Neuronal stem cell (in vitro differentiated cells): ENCODE measurements at regions not wholly inside any gene's neighbourhood (a gene's known extent, or its start where the extent isn't known, plus 50 kb on each side); places are given as distances from the start of the nearest gene placed in this dataset.
"Not testable (repeated sequence)": the region's sequence is repeated elsewhere in the genome, so short reads cannot be mapped to it uniquely, and the experiment has no call there.

Source experiments
- DNase-seq: peaks from one replicate; pipeline ENCODE4 v3.0.0-alpha.2; 2013; ENCODE audit warnings: low spot score
- H2AFZ ChIP-seq: one replicate; pipeline ENCODE4 v1.6.1; 2013; ENCODE audit warnings: mild to moderate bottlenecking, low read length, inconsistent platforms
- H2AK5ac ChIP-seq: 2 replicates; pipeline ENCODE4 v1.6.1; 2013; ENCODE audit warnings: low read depth, mild to moderate bottlenecking, inconsistent platforms, low read length, moderate library complexity, mixed read lengths
- H2BK120ac ChIP-seq: 2 replicates; pipeline ENCODE4 v1.6.1; 2013; ENCODE audit warnings: low read depth, mild to moderate bottlenecking, inconsistent platforms, low read length, moderate library complexity, mixed read lengths
- H2BK12ac ChIP-seq: one replicate; pipeline ENCODE4 v1.6.1; 2013; ENCODE audit warnings: low read length, inconsistent platforms
- H2BK15ac ChIP-seq: 2 replicates; pipeline ENCODE4 v1.6.1; 2013; ENCODE audit warnings: mild to moderate bottlenecking, low read length, inconsistent platforms, mixed read lengths
- H2BK5ac ChIP-seq: one replicate; pipeline ENCODE4 v1.6.1; 2013; ENCODE audit warnings: inconsistent platforms, mild to moderate bottlenecking, low read length, moderate library complexity
- H3K14ac ChIP-seq: one replicate; pipeline ENCODE4 v1.6.1; 2013; ENCODE audit warnings: low read length, inconsistent platforms
- H3K18ac ChIP-seq: 2 replicates; pipeline ENCODE4 v1.6.1; 2013; ENCODE audit warnings: low read length, inconsistent platforms
- H3K23ac ChIP-seq: 2 replicates; pipeline ENCODE4 v1.6.1; 2013; ENCODE audit warnings: low read depth, mild to moderate bottlenecking, mixed read lengths, low read length, inconsistent platforms; ENCODE audit not compliant: poor library complexity
- H3K27ac ChIP-seq: replicated peaks from 3 replicates; pipeline ENCODE4 v1.5.1; 2013; ENCODE audit warnings: low read length, inconsistent platforms
- H3K27me3 ChIP-seq, 3 experiments: 2 replicates each; pipeline ENCODE4 v1.6.1; 2013; ENCODE audit warnings: low read length in 3 of 3, mild to moderate bottlenecking in 2 of 3, inconsistent platforms in 1 of 3, low read depth in 1 of 3, mixed read lengths in 1 of 3, moderate library complexity in 1 of 3; ENCODE audit not compliant: control insufficient read depth in 3 of 3, insufficient read depth in 3 of 3
- H3K36me3 ChIP-seq, 2 donors: replicated peaks in 1 of 2; 2 replicates each; pipeline ENCODE4 v1.6.1; 2013; ENCODE audit warnings: low read length in 2 of 2; ENCODE audit not compliant: control insufficient read depth in 2 of 2, insufficient read depth in 2 of 2
- H3K4ac ChIP-seq: 2 replicates; pipeline ENCODE4 v1.6.1; 2013; ENCODE audit warnings: inconsistent platforms, mild to moderate bottlenecking, low read length, moderate library complexity
- H3K4me1 ChIP-seq, 2 donors: 1 replicate in 1 of 2; 2 replicates in 1 of 2; pipeline ENCODE4 v1.6.1; 2013; ENCODE audit warnings: low read length in 2 of 2, low read depth in 1 of 2; ENCODE audit not compliant: control insufficient read depth in 2 of 2, insufficient read depth in 1 of 2
- H3K4me2 ChIP-seq: one replicate; pipeline ENCODE4 v1.6.1; 2013; ENCODE audit warnings: mild to moderate bottlenecking, low read length, inconsistent platforms; ENCODE audit not compliant: insufficient read depth, poor library complexity, severe bottlenecking
- H3K4me3 ChIP-seq, 2 donors: 2 replicates each; pipeline ENCODE4 v1.5.1; 2013; ENCODE audit warnings: low read length in 2 of 2, mild to moderate bottlenecking in 2 of 2, inconsistent platforms in 1 of 2, moderate library complexity in 1 of 2
- H3K79me1 ChIP-seq: one replicate; pipeline ENCODE4 v1.6.1; 2013; ENCODE audit warnings: low read depth, mild to moderate bottlenecking, inconsistent platforms, low read length, moderate library complexity
- H3K9ac ChIP-seq: one replicate; pipeline ENCODE4 v1.6.1; 2013; ENCODE audit warnings: mild to moderate bottlenecking, low read depth, low read length, inconsistent platforms; ENCODE audit not compliant: poor library complexity
- H3K9me3 ChIP-seq, 2 donors: replicated peaks in 1 of 2; 2 replicates each; pipeline versions ENCODE3 to v1.6.1; 2013; ENCODE audit warnings: low read length in 2 of 2, mild to moderate bottlenecking in 2 of 2, inconsistent platforms in 1 of 2, low read depth in 1 of 2, mixed read lengths in 1 of 2, moderate library complexity in 1 of 2; ENCODE audit not compliant: control insufficient read depth in 2 of 2, insufficient read depth in 1 of 2
- H4K8ac ChIP-seq: one replicate; pipeline ENCODE4 v1.6.1; 2013; ENCODE audit warnings: low read depth, mild to moderate bottlenecking, inconsistent platforms, low read length, moderate library complexity
- H4K91ac ChIP-seq: one replicate; pipeline ENCODE4 v1.6.1; 2013; ENCODE audit warnings: low read length, low read depth, mild to moderate bottlenecking, inconsistent platforms; ENCODE audit not compliant: poor library complexity
- WGBS, 2 donors: extraction: QIAGEN DNeasy Blood & Tissue Kit; methylation state at CpG; one replicate each; pipeline ENCODE4 v1.1.7; 2013; ENCODE audit warnings: missing lambda C conversion rate in 2 of 2, mixed read lengths in 1 of 2; ENCODE audit not compliant: insufficient read length in 2 of 2, insufficient replicate concordance in 1 of 2; ENCODE audit errors: extremely low coverage in 2 of 2; 5-methylcytosine and 5-hydroxymethylcytosine counted together

GRCh38 chr10:46197050-46197449 is 89.7 kb upstream of the ANTXRL start:
- Histone ChIP-seq H2AFZ (no peak overlapping the region), H3K4ac (no peak overlapping the region)
- no CpG with 5 or more reads among the region's 3 CpGs for WGBS, 2 donors

GRCh38 chr10:46198516-46198915 is 88.3 kb upstream of the ANTXRL start:
- no peak overlapping the region for H4K8ac ChIP-seq

More at GRCh38 chr10:46197050-46197449, 89.7 kb upstream of the ANTXRL start:
- Histone ChIP-seq H3K23ac (no peak overlapping the region), H3K4me3 (no peak overlapping the region), H3K27me3 (no peaks in the 10 kb centered on the region), H3K36me3 (no peaks in the 10 kb centered on the region), H2BK12ac (no peak overlapping the region), H2AK5ac (no peak overlapping the region), H2BK120ac (no peak overlapping the region), H3K18ac (no peak overlapping the region), H3K14ac (no peak overlapping the region), H4K91ac (no peak overlapping the region), H3K79me1 (no peaks in the 10 kb centered on the region), H3K9me3 (no peaks in the 10 kb centered on the region), H2BK5ac (no peak overlapping the region), H2BK15ac (no peak overlapping the region), H3K4me1 (no peaks in the 10 kb centered on the region), H3K27ac (no peak overlapping the region), H4K8ac (no peak overlapping the region), H3K9ac (no peak overlapping the region), H3K4me2 (no peak overlapping the region)
- no peak for DNase-seq

GRCh38 chr10:46202405-46202804 is 84.4 kb upstream of the ANTXRL start:
- not testable (repeated sequence) for H2BK12ac ChIP-seq, H3K14ac ChIP-seq, H3K79me1 ChIP-seq, H3K27me3 ChIP-seq, H4K8ac ChIP-seq, DNase-seq, H3K23ac ChIP-seq, H2BK120ac ChIP-seq, H2BK5ac ChIP-seq, H3K27ac ChIP-seq, H3K18ac ChIP-seq, H3K9ac ChIP-seq, H2AK5ac ChIP-seq, H3K4me2 ChIP-seq, H3K9me3 ChIP-seq, H3K4ac ChIP-seq, H2AFZ ChIP-seq, H3K4me1 ChIP-seq, H4K91ac ChIP-seq, H2BK15ac ChIP-seq, H3K36me3 ChIP-seq, H3K4me3 ChIP-seq
- no CpG with 5 or more reads among the region's 1 CpG for WGBS, 2 donors

More at GRCh38 chr10:46198516-46198915, 88.3 kb upstream of the ANTXRL start:
- no peaks in the 10 kb centered on the region for H3K4me1 ChIP-seq
- no peak overlapping the region for H3K27ac ChIP-seq
- H3K36me3 ChIP-seq = no peaks in the 10 kb centered on the region
- no peak overlapping the region for H3K23ac ChIP-seq
- H3K4ac ChIP-seq = no peak overlapping the region
- no peak overlapping the region for H2BK5ac ChIP-seq
- H2BK12ac ChIP-seq = no peak overlapping the region
- H3K27me3 ChIP-seq = no peaks in the 10 kb centered on the region
- H3K9ac ChIP-seq = no peak overlapping the region
- no peak overlapping the region for H3K18ac ChIP-seq
- no peak overlapping the region for H2AK5ac ChIP-seq
- no peaks in the 10 kb centered on the region for H3K79me1 ChIP-seq
- H2AFZ ChIP-seq = no peak overlapping the region
- no peak overlapping the region for H3K4me3 ChIP-seq
- H4K91ac ChIP-seq = no peak overlapping the region
- H3K4me2 ChIP-seq = no peak overlapping the region
- DNase-seq = no peak
- no peaks in the 10 kb centered on the region for H3K9me3 ChIP-seq
- no peak overlapping the region for H2BK15ac ChIP-seq
- H3K14ac ChIP-seq = no peak overlapping the region
- H2BK120ac ChIP-seq = no peak overlapping the region

GRCh38 chr10:46204482-46205102 is 82.2 kb upstream of the ANTXRL start:
- H3K9ac ChIP-seq, H2AK5ac ChIP-seq, H3K4me1 ChIP-seq, H2BK15ac ChIP-seq, H2BK12ac ChIP-seq, H2BK120ac ChIP-seq, H4K8ac ChIP-seq, H3K23ac ChIP-seq, DNase-seq, H4K91ac ChIP-seq, H3K79me1 ChIP-seq, H2AFZ ChIP-seq, H3K9me3 ChIP-seq, H3K4me2 ChIP-seq, H3K36me3 ChIP-seq, H2BK5ac ChIP-seq, H3K27me3 ChIP-seq, H3K27ac ChIP-seq, H3K4ac ChIP-seq, H3K4me3 ChIP-seq: not testable (repeated sequence)
- H3K14ac ChIP-seq = peak overlapping the region; percentile 63
- no CpG with 5 or more reads among the region's 20 CpGs for WGBS, 2 donors
- H3K18ac ChIP-seq = peak overlapping the region; percentile 65
